ENCODE measurements at regions not wholly inside any gene's neighbourhood (a gene's known extent, or its start where the extent isn't known, plus 50 kb on each side); places are given as distances from the start of the nearest gene placed in this dataset.

DNA sequence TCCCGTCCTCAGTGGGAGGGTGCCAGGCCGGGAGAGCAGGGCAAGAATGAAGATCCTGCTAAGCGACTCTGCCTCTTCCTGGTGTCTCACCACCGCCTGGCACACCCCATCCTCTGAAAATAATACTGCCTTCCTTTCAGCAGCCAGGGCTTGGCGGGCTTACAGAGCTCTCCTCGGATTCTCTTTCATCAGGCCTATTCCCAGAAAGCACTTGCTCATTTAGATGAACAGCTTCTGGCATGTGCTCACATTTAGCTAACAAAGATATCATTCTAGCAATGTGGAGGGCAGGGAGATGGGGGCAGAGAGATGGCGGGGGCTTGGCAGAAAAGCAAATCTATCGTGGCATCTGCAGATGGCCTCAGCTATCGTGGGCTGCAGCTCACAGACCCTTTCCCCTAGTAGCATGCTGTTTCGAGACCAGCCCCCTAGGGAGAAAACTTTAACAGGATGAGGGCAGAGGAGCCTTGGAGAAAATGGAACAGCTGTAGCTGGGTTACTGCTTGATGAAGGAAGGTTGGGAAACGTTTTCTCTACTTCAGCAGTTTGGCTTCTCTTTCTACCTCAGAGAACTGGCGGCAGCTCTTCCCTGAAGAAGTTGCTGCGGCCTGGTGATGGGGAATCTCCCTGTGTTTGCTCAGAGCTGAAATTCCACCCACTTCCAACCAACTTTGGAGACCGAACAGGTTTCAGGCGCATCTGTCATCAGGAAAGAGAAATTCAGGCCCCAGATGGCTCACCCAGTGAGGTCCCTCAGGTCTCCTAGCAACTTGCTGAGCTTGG, 102.1 kb downstream of the TMEM174 start:
- Histone ChIP-seq H2AK9ac (replicated peaks; ENCODE audit: low read depth, low read length, poor library complexity) (no peak overlapping the region), H4K91ac (ENCODE audit: insufficient read depth, low read depth, low read length) (no peak overlapping the region), H2BK15ac (ENCODE audit: low read depth, low read length) (no peak overlapping the region), H2AFZ (replicated peaks; ENCODE audit: low read length, poor library complexity) (peak overlapping the region; percentile 9), H3K23ac (ENCODE audit: low read depth, low read length) (no peak overlapping the region), H3K4ac (ENCODE audit: low read depth, low read length) (no peak overlapping the region), H2AK5ac (ENCODE audit: low read depth, low read length) (no peak overlapping the region), H2BK20ac (ENCODE audit: low read depth, low read length) (no peak overlapping the region), H3K14ac (replicated peaks; ENCODE audit: low read depth, low read length) (no peak overlapping the region), H3K27ac (ENCODE audit: insufficient read depth, low read length) (no peak overlapping the region), H3K4me3 (ENCODE audit: insufficient read depth, low read depth, low read length) (no peak overlapping the region), H3K9me1 (ENCODE audit: insufficient read depth, low read length) (peaks cover 4% of the 10 kb centered on the region; the same call in 1 of the 2 replicates), H2BK120ac (ENCODE audit: low read depth, low read length) (no peak overlapping the region), H4K20me1 (ENCODE audit: insufficient read depth, low read length) (no peaks in the 10 kb centered on the region), H3K18ac (ENCODE audit: low read depth, low read length) (no peak overlapping the region), H3K56ac (ENCODE audit: extremely low read depth, insufficient read depth, low read length) (no peak overlapping the region), H3K79me1 (ENCODE audit: low read depth in 1 of 2, low read length in 2 of 2) (no peaks in the 10 kb centered on the region), H3K9ac (ENCODE audit: low read depth, low read length) (no peak overlapping the region), H3K36me3 (ENCODE audit: control insufficient read depth, insufficient read depth, low read length) (no peaks in the 10 kb centered on the region), H3K27me3 (ENCODE audit: control insufficient read depth, insufficient read depth, low read length) (peaks cover 16% of the 10 kb centered on the region), H4K8ac (ENCODE audit: low read depth in 2 of 2, low read length in 2 of 2) (no peak overlapping the region), H3K4me2 (ENCODE audit: low read depth, low read length) (no peak overlapping the region; the same call in 1 of the 2 replicates), H3K9me3 (ENCODE audit: control insufficient read depth, insufficient read depth, low read length) (no peaks in the 10 kb centered on the region), H2BK5ac (ENCODE audit: low read depth, low read length, poor library complexity, severe bottlenecking) (no peak overlapping the region), H3K4me1 (ENCODE audit: control insufficient read depth, insufficient read depth, low read length) (no peaks in the 10 kb centered on the region; the same call in 1 of the 2 replicates), H4K5ac (ENCODE audit: low read depth, low read length) (no peak overlapping the region)
- dilution Hi-C loops (cut with HindIII; ENCODE audit: low sequenced_read_pairs, unreplicated experiment), result no loop called here
- BruUV-seq (replicated peaks), result no TSS peak
- no peak for TF ChIP-seq POLR2A (IDR thresholded peaks at IDR 0.05; ENCODE audit: low read depth, low read length)
- no peak for TF ChIP-seq MXI1 (IDR thresholded peaks at IDR 0.05; ENCODE audit: borderline replicate concordance, low read depth, low read length)
- no peak for TF ChIP-seq CEBPB (IDR thresholded peaks at IDR 0.05; ENCODE audit: low read depth, low read length)
- TF ChIP-seq MAZ (IDR thresholded peaks at IDR 0.05; ENCODE audit: borderline replicate concordance, low read depth, low read length), result no peak
- TF ChIP-seq USF2 (IDR thresholded peaks at IDR 0.05; ENCODE audit: low read depth, low read length), result no peak
- no peak for TF ChIP-seq NFE2L2 (IDR thresholded peaks at IDR 0.05; ENCODE audit: low read depth, low read length)
- TF ChIP-seq ELK1 (IDR thresholded peaks at IDR 0.05; ENCODE audit: borderline replicate concordance, low read depth, low read length), result no peak
- TF ChIP-seq MAFK (IDR thresholded peaks at IDR 0.05; ENCODE audit: low read depth, low read length), result no peak
- no peak for TF ChIP-seq RFX5 (IDR thresholded peaks at IDR 0.05; ENCODE audit: low read depth, low read length)
- TF ChIP-seq RAD21 (IDR thresholded peaks at IDR 0.05; ENCODE audit: low read length), result no peak
- TF ChIP-seq CTCF (conservative IDR thresholded peaks at IDR 0.05; ENCODE audit: low read depth, low read length), result no peak
- DNase-seq (peak; percentile 13), ATAC-seq (ENCODE audit: low read depth) (peak; percentile 40)
- intact Hi-C loops (cut with micrococcal nuclease), result no loop called here
- in situ Hi-C loops (cut with MboI; ENCODE audit: low sequenced_read_pairs), result no loop called here
- WGBS, 2 experiments (ENCODE audit: extremely low coverage in 2 of 2, insufficient read length in 1 of 2), result 30% methylated on average over 2 of the region's 15 CpGs; no CpG with 5 or more reads in 1 of the 2 experiments
- CTCF ChIA-PET, result no interaction called here
- POLR2A ChIA-PET (ENCODE audit: unreplicated experiment), result no interaction called here

Data from IMR-90 (cell line).